ENCODE measurements at regions not wholly inside any gene's neighbourhood (a gene's known extent, or its start where the extent isn't known, plus 50 kb on each side); places are given as distances from the start of the nearest gene placed in this dataset.

- TF ChIP-seq CTCF (IDR thresholded peaks at IDR 0.05; ENCODE audit: low read depth, low read length, missing input control) (no peak), TAF1 (conservative IDR thresholded peaks at IDR 0.05) (no peak), MAX (IDR thresholded peaks at IDR 0.05) (no peak), REST (IDR thresholded peaks at IDR 0.05) (no peak), HNF4A (conservative IDR thresholded peaks at IDR 0.05) (no peak), ZBTB33 (IDR thresholded peaks at IDR 0.05) (no peak), EGR1 (IDR thresholded peaks at IDR 0.05; ENCODE audit: low read depth in 2 of 2) (no peak), GABPA (IDR thresholded peaks at IDR 0.05 in 1 of 2, conservative IDR thresholded peaks at IDR 0.05 in 1 of 2) (no peak), RAD21 (IDR thresholded peaks at IDR 0.05) (no peak), JUND (IDR thresholded peaks at IDR 0.05) (no peak)
Observed at GRCh38 chr1:5802606-5803005, 189.6 kb downstream of the NPHP4 start.
